D721Med (cell line): ENCODE measurements at regions not wholly inside any gene's neighbourhood (a gene's known extent, or its start where the extent isn't known, plus 50 kb on each side); places are given as distances from the start of the nearest gene placed in this dataset.
"Not testable (repeated sequence)": the region's sequence is repeated elsewhere in the genome, so short reads cannot be mapped to it uniquely, and the experiment has no call there.

Experiments used
- DNase-seq: peaks from one replicate; pipeline ENCODE4 v3.0.0; 2011; ENCODE audit warnings: low spot score; ENCODE audit not compliant: insufficient read length
- FAIRE-seq: peaks from 2 replicates; lab custom pipeline; 2011; peaks lifted over from hg19 to GRCh38; lab: Jason Lieb, UNC
- TF ChIP-seq, protein P1 (sequence below): IDR thresholded peaks from 2 replicates; pipeline ENCODE4 v1.5.1; 2012; ENCODE audit warnings: mild to moderate bottlenecking, control low read depth; ENCODE audit not compliant: insufficient read depth; ENCODE audit errors: missing control alignments

DNA sequence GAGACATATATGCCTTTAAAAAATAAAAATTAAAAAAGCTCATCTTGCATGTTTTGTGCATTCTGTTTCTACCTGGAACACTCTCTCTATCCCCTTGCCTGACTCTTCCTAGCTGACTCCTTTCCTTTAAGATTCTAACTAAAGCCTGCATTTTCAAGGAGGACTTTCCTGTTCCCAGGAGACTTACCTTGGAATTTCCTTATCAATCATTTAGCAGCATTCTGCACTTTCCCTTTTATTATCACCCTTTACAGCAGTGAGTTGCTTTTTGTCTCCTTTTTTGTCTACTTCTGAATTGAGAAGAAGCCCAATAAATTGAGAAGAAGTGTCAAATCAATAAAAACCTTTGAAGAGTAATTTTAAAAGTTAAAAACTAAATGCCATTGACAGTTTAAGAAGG is 142.2 kb upstream of the TMEM196 start:
- TF ChIP-seq, protein P1, sequence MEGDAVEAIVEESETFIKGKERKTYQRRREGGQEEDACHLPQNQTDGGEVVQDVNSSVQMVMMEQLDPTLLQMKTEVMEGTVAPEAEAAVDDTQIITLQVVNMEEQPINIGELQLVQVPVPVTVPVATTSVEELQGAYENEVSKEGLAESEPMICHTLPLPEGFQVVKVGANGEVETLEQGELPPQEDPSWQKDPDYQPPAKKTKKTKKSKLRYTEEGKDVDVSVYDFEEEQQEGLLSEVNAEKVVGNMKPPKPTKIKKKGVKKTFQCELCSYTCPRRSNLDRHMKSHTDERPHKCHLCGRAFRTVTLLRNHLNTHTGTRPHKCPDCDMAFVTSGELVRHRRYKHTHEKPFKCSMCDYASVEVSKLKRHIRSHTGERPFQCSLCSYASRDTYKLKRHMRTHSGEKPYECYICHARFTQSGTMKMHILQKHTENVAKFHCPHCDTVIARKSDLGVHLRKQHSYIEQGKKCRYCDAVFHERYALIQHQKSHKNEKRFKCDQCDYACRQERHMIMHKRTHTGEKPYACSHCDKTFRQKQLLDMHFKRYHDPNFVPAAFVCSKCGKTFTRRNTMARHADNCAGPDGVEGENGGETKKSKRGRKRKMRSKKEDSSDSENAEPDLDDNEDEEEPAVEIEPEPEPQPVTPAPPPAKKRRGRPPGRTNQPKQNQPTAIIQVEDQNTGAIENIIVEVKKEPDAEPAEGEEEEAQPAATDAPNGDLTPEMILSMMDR: no peak
- FAIRE-seq (no peak), DNase-seq (no peak)

- TF ChIP-seq, protein P1: no peak
- FAIRE-seq: no peak
- DNase-seq: no peak
Measured at GRCh38 chr7:19914866-19915265, 141.4 kb upstream of the TMEM196 start.

DNA sequence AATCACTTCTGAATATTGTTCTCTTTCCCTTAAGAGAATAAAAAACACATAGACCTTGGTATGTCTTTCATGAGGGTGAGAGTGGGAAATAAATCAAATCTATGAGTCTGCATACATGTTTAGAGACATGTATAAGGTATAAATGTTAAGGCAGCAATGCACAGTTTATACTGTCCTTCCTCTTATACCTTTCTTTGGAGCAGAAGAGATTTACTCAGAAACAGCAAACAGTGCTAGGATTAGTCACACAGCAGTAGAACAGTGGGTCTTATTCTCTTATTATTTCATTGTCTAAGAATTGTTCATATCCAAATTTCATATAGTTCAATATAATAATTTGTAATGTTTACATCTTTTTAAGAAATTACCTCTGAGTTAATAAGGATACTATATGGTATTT is 126.7 kb upstream of the TMEM196 start:
- FAIRE-seq (no peak), DNase-seq (no peak)
- TF ChIP-seq, protein P1: no peak

DNA sequence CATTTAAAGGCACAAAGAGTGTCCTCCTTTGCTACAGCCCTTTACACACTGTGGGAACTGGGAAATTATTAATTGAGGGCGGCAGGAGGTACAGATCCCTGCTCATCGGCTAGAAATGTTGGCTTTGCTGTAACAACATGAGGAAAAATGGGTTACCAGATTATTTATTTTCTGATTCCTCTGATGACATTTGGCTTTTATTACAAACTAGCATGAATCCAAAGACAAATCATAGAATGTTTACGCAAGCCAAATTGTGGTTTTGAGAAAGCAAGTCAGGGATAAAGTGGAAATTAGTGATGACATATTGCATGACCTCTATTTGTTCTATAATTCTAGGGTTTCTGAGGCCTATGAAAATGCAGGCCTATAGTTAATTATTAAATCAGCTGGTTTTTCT is 126.1 kb upstream of the TMEM196 start:
- TF ChIP-seq, protein P1: no peak

DNA sequence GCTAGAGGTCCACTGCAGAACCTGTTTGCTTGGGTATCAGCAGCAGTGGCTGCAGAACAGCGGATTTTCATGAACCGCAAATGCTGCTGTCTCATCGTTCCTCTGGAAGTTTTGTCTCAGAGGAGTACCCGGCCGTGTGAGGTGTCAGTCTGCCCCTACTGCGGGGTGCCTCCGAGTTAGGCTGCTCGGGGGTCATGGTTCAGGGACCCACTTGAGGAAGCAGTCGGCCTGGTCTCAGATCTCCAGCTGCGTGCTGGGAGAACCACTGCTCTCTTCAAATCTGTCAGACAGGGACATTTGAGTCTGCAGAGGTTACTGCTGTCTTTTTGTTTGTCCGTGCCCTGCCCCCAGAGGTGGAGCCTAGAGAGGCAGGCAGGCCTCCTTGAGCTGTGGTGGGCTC is 109.5 kb upstream of the TMEM196 start:
- DNase-seq: not testable (repeated sequence)

More for the DNA sequence above, 126.1 kb upstream of the TMEM196 start:
- DNase-seq (no peak), FAIRE-seq (no peak)

GRCh38 chr7:19872094-19872493 is 98.7 kb upstream of the TMEM196 start:
- TF ChIP-seq, protein P1: no peak
- DNase-seq (no peak), FAIRE-seq (no peak)

More for the DNA sequence above, 109.5 kb upstream of the TMEM196 start:
- not testable (repeated sequence) for FAIRE-seq

- DNase-seq (no peak), FAIRE-seq (no peak)
- TF ChIP-seq, protein P1: no peak
Measured at GRCh38 chr7:19871102-19871501, 97.7 kb upstream of the TMEM196 start.

DNA sequence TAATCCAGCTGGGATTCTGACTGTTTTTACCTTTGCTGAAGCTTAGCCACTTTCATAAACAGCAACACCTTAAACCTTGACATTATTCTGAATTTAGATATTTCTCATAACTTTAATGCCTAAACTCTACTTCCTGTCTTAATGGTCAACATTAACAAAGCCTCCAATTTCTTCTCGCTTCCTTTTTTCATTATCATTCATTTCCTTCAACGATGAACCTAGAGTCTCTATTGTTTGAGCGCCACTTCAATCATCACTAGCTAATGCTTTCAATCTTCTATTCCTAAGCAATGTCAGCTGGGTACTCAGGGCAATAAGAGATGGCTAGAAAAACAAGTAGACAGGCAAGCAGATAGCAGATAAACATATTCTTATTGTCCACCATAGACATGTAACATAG is 96.6 kb upstream of the TMEM196 start:
- FAIRE-seq: no peak
- TF ChIP-seq, protein P1: no peak
- no peak for DNase-seq
